ENCODE measurements at regions not wholly inside any gene's neighbourhood (a gene's known extent, or its start where the extent isn't known, plus 50 kb on each side); places are given as distances from the start of the nearest gene placed in this dataset.
"Not testable (repeated sequence)": the region's sequence is repeated elsewhere in the genome, so short reads cannot be mapped to it uniquely, and the experiment has no call there.

DNA sequence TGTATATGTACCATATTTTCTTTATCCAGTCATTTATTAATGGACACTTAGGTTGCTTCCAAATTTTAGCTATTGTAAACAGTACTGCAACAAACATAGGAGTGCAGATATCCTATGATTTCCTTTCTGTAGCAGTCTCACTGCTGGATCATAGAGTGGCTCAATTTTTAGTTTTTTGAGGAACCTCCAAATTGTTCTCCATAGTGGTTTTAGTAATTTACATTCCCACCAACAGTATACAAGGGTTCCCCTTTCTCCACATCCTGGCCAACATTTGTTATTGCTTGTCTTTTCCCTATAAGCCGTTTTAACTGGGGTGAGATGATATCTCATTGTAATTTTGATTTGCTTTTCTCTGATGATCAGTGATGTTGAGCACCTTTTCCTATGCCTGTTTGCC is 114.3 kb downstream of the TMEM17 start:
- DNase-seq (ENCODE audit: low read depth) = no peak
- TF ChIP-seq, protein P1, sequence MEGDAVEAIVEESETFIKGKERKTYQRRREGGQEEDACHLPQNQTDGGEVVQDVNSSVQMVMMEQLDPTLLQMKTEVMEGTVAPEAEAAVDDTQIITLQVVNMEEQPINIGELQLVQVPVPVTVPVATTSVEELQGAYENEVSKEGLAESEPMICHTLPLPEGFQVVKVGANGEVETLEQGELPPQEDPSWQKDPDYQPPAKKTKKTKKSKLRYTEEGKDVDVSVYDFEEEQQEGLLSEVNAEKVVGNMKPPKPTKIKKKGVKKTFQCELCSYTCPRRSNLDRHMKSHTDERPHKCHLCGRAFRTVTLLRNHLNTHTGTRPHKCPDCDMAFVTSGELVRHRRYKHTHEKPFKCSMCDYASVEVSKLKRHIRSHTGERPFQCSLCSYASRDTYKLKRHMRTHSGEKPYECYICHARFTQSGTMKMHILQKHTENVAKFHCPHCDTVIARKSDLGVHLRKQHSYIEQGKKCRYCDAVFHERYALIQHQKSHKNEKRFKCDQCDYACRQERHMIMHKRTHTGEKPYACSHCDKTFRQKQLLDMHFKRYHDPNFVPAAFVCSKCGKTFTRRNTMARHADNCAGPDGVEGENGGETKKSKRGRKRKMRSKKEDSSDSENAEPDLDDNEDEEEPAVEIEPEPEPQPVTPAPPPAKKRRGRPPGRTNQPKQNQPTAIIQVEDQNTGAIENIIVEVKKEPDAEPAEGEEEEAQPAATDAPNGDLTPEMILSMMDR (IDR thresholded peaks at IDR 0.05; ENCODE audit: low read length, missing control alignments) = no peak
- no peak overlapping the region for H3K4me3 ChIP-seq (replicated peaks; ENCODE audit: low read depth, low read length)

DNA sequence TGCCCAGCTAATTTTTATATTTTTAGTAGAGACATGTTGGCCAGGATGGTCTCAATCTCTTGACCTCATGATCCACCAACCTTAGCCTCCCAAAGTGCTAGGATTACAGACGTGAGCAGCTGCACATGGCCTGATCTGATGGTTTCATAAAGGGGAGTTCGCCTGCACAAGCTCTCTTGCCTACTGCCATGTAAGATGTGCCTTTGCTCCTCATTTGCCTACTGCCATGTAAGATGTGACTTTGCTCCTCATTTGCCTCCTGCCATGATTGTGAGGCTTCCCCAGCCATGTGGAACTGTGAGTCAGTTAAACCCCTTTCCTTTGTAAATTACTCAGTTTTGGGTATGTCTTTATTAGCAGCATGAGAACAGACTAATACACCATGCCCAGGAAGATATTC is 119.6 kb downstream of the TMEM17 start:
- not testable (repeated sequence) for DNase-seq (ENCODE audit: low read depth); H3K4me3 ChIP-seq (replicated peaks; ENCODE audit: low read depth, low read length)

- H3K4me3 ChIP-seq (replicated peaks; ENCODE audit: low read depth, low read length) = no peak overlapping the region
- peak; percentile 1 for DNase-seq (ENCODE audit: low read depth)
- TF ChIP-seq, protein P1 (IDR thresholded peaks at IDR 0.05; ENCODE audit: low read length, missing control alignments) = no peak
These were observed 122.1 kb downstream of the TMEM17 start for GRCh38 chr2:62383846-62384245.

DNA sequence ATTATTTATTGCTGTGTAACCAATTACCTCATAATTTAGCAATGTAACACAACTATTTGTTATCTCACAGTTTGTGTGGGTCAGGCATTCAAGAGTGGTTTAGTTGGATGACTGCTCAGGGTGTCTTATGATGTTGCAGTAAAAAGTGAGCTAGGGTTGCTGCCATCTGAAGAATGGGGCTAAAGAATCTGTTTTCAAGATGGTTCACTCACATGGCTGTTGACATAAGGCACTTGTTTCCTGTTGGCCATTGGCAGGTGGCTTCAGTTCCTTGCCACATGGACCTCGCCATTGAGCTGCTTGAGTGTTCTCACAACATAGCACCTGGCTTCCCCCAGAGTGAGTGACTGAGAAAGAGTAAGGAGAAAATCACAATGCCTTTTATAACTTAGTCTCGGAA is 123.2 kb downstream of the TMEM17 start:
- H3K4me3 ChIP-seq (replicated peaks; ENCODE audit: low read depth, low read length) = no peak overlapping the region
- peak; percentile 31 for DNase-seq (ENCODE audit: low read depth)
- TF ChIP-seq, protein P1 (IDR thresholded peaks at IDR 0.05; ENCODE audit: low read length, missing control alignments) = no peak

- DNase-seq (ENCODE audit: low read depth) = peak; percentile 4
- no peak overlapping the region for H3K4me3 ChIP-seq (replicated peaks; ENCODE audit: low read depth, low read length)
- TF ChIP-seq, protein P1 (IDR thresholded peaks at IDR 0.05; ENCODE audit: low read length, missing control alignments) = no peak
These were observed 123.9 kb downstream of the TMEM17 start for GRCh38 chr2:62382122-62382521.

DNA sequence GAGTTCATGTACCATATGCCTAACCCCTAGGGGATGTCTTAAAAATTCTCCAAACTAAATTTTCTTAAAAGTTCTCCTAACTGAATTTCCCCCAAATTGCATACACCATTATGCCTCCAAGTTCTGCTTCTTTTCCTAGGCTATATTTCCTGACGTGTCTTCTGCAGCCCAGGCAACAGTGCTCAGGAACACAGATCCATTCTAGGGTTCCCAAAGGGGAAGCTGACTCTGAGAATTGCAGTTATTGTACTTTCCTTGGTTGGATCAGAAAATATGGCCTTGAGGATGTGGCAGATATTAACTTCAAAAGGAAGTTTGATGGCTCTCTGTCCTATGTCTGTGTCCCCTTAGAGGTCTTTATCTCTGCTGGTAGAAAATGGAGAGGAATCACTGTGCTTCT is 124.3 kb downstream of the TMEM17 start:
- no peak for DNase-seq (ENCODE audit: low read depth)

GRCh38 chr2:62379566-62379965 is 126.4 kb downstream of the TMEM17 start:
- no peak for DNase-seq (ENCODE audit: low read depth)
- TF ChIP-seq, protein P1 (IDR thresholded peaks at IDR 0.05; ENCODE audit: low read length, missing control alignments) = no peak
- no peak overlapping the region for H3K4me3 ChIP-seq (replicated peaks; ENCODE audit: low read depth, low read length)

More for the DNA sequence above, 124.3 kb downstream of the TMEM17 start:
- H3K4me3 ChIP-seq (replicated peaks; ENCODE audit: low read depth, low read length) = no peak overlapping the region
- TF ChIP-seq, protein P1 (IDR thresholded peaks at IDR 0.05; ENCODE audit: low read length, missing control alignments) = no peak

GRCh38 chr2:62375113-62375420 is 130.9 kb downstream of the TMEM17 start:
- H3K4me3 ChIP-seq (replicated peaks; ENCODE audit: low read depth, low read length) = no peak overlapping the region
- TF ChIP-seq, protein P1 (IDR thresholded peaks at IDR 0.05; ENCODE audit: low read length, missing control alignments) = no peak

More at GRCh38 chr2:62375113-62375420, 130.9 kb downstream of the TMEM17 start:
- no peak for DNase-seq (ENCODE audit: low read depth)
